ENCODE measurements at regions not wholly inside any gene's neighbourhood (a gene's known extent, or its start where the extent isn't known, plus 50 kb on each side); places are given as distances from the start of the nearest gene placed in this dataset.
"Not testable (repeated sequence)": the region's sequence is repeated elsewhere in the genome, so short reads cannot be mapped to it uniquely, and the experiment has no call there.

DNA sequence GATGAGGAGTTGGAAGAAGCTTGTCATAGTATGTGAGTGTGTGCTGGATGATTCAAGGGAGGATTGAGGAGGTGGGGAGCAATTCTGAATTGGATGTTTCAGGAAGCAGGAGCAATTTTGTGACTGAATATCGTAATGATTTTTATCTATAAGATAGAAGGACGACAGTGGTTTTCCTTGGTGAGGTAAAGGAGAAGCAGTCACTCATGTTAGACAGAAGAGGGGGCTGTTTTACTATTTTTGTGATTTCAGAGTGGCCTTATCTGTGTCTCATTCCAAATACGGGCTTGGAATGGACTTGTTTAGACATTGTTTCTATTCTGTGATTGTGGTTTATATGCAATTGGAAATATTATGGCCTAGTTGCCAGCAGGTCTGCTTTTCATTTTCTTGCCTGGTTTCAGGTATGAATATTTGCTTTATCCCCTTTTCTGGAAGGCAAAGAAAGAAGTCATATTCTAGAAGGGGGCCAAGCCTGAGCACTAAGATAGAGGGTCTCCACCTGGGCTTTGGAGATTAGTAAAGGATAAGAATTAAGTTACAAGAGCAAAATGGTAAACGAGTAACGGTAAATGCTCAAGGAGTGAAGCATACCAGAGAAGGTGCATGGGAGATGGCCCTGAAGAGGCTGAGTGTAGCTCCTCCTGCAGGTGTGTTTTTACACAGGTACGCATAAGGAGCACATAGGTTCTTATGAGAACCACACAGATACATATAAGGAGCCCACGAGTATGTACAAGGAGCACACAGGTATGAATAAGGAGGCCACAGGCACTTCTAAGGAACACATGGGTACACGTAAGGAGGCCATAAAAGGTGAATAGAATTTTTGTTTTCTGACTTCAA is 124.6 kb upstream of the KCNAB1 start:
- DNase-seq, result no peak

DNA sequence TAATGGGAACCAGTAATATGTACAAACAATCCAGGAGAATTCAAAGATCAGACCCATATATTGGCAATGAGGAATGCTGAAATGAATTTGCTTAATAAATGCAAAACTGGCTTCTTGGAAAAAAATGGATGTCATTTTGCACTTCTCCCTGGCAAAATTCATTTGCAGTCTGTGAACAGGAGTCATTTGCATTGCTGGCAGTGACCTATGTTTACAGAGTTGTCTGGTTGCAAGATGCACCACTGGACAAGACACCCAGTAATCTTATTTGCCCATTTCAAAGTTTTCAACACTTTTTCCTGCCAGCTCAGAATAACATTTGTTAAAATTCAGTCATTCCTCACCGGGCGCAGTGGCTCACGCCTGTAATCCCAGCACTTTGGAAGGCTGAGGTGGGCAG is 123.5 kb upstream of the KCNAB1 start:
- DNase-seq, result no peak

GRCh38 chr3:155998173-155998572 is 122.2 kb upstream of the KCNAB1 start:
- DNase-seq, result not testable (repeated sequence)

- no peak for DNase-seq
Observed at GRCh38 chr3:156005736-156006135, 114.6 kb upstream of the KCNAB1 start.

DNA sequence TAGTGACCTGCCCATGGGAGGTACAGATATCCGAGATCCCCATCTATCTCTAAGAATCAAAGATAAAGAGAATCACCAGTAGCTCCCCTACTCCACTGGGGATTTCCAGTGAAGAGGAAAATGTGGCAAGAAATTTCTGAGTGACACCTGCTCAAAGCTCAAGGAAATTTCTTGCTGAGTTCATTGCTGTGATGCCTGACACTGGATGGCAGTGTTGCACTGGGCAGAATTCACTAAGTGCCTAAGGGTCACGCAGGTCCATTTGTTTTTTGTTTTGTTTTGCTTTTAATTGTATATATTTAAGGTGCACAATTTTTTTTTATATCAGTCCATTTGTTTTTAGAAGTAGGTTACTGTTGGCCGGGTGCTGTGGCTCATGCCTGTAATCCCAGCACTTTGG is 109.5 kb upstream of the KCNAB1 start:
- no peak for DNase-seq

GRCh38 chr3:156014489-156014888 is 105.9 kb upstream of the KCNAB1 start:
- no peak for DNase-seq

- DNase-seq, result no peak
Observed at GRCh38 chr3:156016902-156017301, 103.5 kb upstream of the KCNAB1 start.

GRCh38 chr3:156017352-156018030 is 102.9 kb upstream of the KCNAB1 start:
- no peak for DNase-seq

DNA sequence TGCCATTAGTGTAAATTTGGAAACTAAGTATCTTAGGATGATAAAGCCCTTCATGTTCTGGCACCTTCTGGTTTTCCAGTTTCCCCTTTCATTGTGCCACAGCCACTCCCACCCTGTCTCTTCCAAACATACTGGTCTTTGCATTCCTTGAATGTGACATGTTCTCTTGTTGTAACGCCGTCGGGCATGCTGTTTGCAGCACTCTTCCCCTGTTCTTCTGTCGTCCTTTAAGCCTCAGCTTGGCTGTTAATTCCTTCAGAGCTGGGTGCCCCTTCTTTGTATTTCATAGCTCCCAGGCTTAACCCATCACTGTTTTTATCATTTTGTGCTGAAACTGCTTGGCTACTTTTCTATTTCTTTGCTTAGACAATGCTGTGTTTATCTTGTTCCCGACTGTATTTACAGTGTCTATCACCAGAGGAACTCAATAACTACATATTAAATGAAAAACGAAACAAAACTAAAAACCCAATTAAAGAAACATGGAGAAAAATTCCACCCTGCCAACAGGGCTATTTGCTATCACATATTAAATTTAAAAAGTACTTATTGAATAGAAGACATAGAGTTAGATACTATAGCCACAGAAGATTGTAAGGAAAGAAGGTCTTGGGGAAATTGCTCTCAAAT is 95.4 kb upstream of the KCNAB1 start:
- DNase-seq, result no peak

GRCh38 chr3:156029208-156029607 is 91.2 kb upstream of the KCNAB1 start:
- no peak for DNase-seq

DNA sequence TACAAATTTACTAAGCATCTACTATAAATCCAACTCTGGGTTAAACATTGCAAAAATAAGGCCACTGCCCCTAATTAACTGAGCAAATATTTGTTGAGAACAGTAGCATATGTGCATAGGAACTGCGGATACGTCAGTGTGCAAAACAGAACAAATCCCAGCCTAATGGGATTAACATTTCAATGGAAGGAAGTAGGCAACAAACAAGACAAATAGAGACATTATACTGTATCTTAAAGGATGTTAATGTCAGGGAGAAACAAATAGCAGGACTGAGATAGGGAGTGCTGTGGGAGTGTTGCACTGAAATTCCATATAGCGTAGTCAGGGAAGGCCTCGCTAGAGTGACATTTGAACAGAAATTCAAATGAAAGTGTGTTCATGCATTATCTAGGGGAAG is 89.7 kb upstream of the KCNAB1 start:
- DNase-seq, result no peak

- DNase-seq, result no peak
Observed at GRCh38 chr3:156033428-156033827, 87.0 kb upstream of the KCNAB1 start.

DNA sequence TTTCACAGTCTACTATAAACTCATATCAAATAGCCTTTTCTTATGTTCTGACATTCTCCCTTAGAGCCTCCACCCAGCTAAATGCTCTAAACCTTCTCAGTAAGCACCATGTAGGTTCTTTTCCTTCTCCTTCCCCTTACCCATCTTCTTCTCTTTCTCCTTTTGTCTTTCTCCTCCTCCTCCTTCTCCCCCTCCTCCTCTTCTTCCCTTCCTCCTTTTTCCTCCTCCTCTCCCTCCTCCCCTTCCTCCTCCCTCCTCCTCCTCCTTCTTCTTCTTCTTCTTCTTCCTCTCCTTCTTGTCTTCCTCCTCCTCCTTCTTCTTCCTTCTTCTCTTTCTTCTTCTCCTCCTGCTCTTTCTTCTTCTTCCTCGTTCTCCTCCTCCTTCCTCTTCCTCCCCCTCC is 85.2 kb upstream of the KCNAB1 start:
- DNase-seq, result no peak

DNA sequence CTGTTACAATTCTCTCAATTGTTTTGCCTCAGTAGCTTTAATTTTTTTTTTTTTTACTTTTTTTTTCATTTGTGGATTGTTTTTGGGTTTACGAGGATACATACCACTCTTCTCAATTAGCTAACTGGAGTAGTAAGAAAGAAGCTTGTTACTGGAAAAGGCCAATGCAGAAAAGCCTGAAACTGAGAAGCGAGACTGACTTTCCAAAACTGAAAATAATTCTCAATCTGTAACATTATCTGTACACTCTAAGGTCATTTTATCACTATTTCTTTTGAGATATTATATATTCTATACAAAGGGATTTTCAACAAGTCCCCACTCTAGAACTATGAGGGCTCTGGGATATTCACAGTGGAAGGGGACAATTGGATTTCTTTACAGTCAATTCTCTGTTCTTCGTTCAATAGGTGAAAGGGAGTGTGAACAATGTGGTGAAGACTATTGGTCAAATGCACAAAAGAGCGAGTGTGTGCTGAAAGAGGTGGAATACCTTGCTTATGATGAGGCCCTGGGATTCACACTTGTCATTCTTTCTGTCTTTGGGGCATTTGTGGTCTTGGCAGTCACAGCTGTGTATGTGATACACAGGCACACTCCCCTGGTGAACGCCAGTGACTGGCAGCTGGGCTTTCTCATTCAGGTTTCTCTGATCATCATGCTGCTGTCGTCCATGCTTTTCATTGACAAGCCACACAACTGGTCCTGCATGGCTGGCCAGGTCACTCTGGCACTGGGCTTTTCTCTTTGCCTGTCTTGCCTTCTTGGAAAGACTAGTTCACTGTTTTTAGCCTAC is 83.9 kb upstream of the KCNAB1 start:
- no peak for DNase-seq

DNA sequence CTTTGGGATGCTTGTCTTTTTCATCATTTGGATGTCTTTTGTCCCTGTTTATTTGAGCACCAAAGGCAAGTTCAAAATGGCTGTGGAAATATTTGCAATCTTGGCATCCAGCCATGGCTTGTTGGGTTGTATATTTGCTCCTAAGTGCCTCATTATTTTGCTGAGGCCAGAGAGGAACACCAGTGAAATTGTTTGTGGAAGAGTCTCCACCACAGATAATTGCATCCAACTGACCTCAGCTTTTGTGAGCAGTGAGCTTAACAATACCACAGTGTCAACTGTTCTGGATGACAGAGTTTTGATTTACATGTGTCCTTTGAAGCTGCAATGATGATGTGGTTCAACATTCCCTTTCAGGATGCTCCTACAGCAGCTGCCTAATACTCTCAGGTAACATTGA is 83.0 kb upstream of the KCNAB1 start:
- DNase-seq, result no peak

GRCh38 chr3:156038869-156039268 is 81.5 kb upstream of the KCNAB1 start:
- no peak for DNase-seq

GRCh38 chr3:156040041-156040440 is 80.3 kb upstream of the KCNAB1 start:
- DNase-seq, result no peak

- DNase-seq, result not testable (repeated sequence)
Observed at GRCh38 chr3:156041216-156041841, 79.0 kb upstream of the KCNAB1 start.

- not testable (repeated sequence) for DNase-seq
Observed at GRCh38 chr3:156041856-156042255, 78.5 kb upstream of the KCNAB1 start.

GRCh38 chr3:156043832-156044633 is 76.3 kb upstream of the KCNAB1 start:
- peak; percentile 39 for DNase-seq

GRCh38 chr3:156044634-156044975 is 75.8 kb upstream of the KCNAB1 start:
- no peak for DNase-seq

DNA sequence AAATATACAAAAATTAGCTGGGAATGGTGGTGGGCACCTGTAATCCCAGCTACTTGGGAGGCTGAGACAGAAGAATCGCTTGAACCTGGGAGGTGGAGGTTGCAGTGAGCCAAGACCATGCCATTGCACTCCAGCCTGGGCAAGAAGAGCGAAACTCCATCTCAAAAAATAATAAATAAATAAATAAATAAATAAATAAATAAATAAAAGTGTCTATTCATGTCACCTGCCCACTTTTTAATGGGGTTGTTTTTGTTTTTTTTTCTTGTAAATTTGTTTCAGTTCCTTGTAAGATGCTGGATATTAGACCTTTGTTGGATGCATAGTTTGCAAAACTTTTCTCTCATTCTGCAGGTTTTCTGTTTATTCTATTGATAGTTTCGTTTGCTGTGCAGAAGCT is 71.9 kb upstream of the KCNAB1 start:
- not testable (repeated sequence) for DNase-seq
